ENCODE measurements at regions not wholly inside any gene's neighbourhood (a gene's known extent, or its start where the extent isn't known, plus 50 kb on each side); places are given as distances from the start of the nearest gene placed in this dataset.

GRCh38 chr13:72259528-72259927 is 392.5 kb upstream of the DACH1 start:
- no peak for DNase-seq
- Histone ChIP-seq H3K23ac (ENCODE audit: low read length) (no peak overlapping the region), H3K14ac (ENCODE audit: low read length) (no peak overlapping the region), H3K36me3 (ENCODE audit: control insufficient read depth in 1 of 2, insufficient read depth in 2 of 2, low read length in 2 of 2) (no peaks in the 10 kb centered on the region), H4K91ac (ENCODE audit: low read depth, low read length) (no peak overlapping the region), H3K4me1 (ENCODE audit: control insufficient read depth in 1 of 2, insufficient read depth in 2 of 2, low read length in 2 of 2) (no peaks in the 10 kb centered on the region), H2BK5ac (ENCODE audit: low read depth, low read length, poor library complexity) (no peak overlapping the region), H4K12ac (ENCODE audit: low read depth, low read length) (no peak overlapping the region), H2BK12ac (ENCODE audit: low read length) (no peak overlapping the region), H3K4me3 (ENCODE audit: low read depth, low read length) (no peak overlapping the region), H2AFZ (ENCODE audit: insufficient read depth, low read length, poor library complexity) (no peak overlapping the region), H3K4ac (ENCODE audit: low read depth, low read length) (no peak overlapping the region), H3K27ac (ENCODE audit: low read depth, low read length) (no peak overlapping the region), H3K4me2 (ENCODE audit: low read length) (no peak overlapping the region), H3K27me3 (ENCODE audit: insufficient read depth, low read length) (no peaks in the 10 kb centered on the region), H3K18ac (ENCODE audit: low read length) (no peak overlapping the region), H3K79me1 (ENCODE audit: low read length) (no peaks in the 10 kb centered on the region), H2AK5ac (ENCODE audit: low read length) (no peak overlapping the region), H3K9me3 (ENCODE audit: insufficient read depth, low read depth, low read length) (no peaks in the 10 kb centered on the region), H2BK120ac (ENCODE audit: insufficient read depth, low read length, poor library complexity) (no peak overlapping the region), H4K8ac (ENCODE audit: low read depth, low read length) (no peak overlapping the region), H3K79me2 (ENCODE audit: control insufficient read depth, insufficient read depth, low read length, poor library complexity) (no peaks in the 10 kb centered on the region), H3K9ac (ENCODE audit: low read length) (no peak overlapping the region)
- WGBS (ENCODE audit: extremely low coverage, insufficient coverage, insufficient read length), result no CpG with 5 or more reads among the region's 3 CpGs

- Histone ChIP-seq H3K36me3 (ENCODE audit: control insufficient read depth in 1 of 2, insufficient read depth in 2 of 2, low read length in 2 of 2) (no peaks in the 10 kb centered on the region), H4K91ac (ENCODE audit: low read depth, low read length) (no peak overlapping the region), H2BK120ac (ENCODE audit: insufficient read depth, low read length, poor library complexity) (no peak overlapping the region), H3K27me3 (ENCODE audit: insufficient read depth, low read length) (no peaks in the 10 kb centered on the region), H3K4me1 (ENCODE audit: control insufficient read depth in 1 of 2, insufficient read depth in 2 of 2, low read length in 2 of 2) (no peaks in the 10 kb centered on the region), H2BK5ac (ENCODE audit: low read depth, low read length, poor library complexity) (no peak overlapping the region), H3K4ac (ENCODE audit: low read depth, low read length) (no peak overlapping the region), H3K27ac (ENCODE audit: low read depth, low read length) (no peak overlapping the region), H3K4me2 (ENCODE audit: low read length) (no peak overlapping the region), H3K9me3 (ENCODE audit: insufficient read depth, low read depth, low read length) (no peaks in the 10 kb centered on the region), H3K9ac (ENCODE audit: low read length) (no peak overlapping the region), H4K12ac (ENCODE audit: low read depth, low read length) (no peak overlapping the region), H3K79me1 (ENCODE audit: low read length) (no peaks in the 10 kb centered on the region), H3K4me3 (ENCODE audit: low read depth, low read length) (no peak overlapping the region), H2AFZ (ENCODE audit: insufficient read depth, low read length, poor library complexity) (no peak overlapping the region), H3K18ac (ENCODE audit: low read length) (no peak overlapping the region), H2BK12ac (ENCODE audit: low read length) (no peak overlapping the region), H4K8ac (ENCODE audit: low read depth, low read length) (no peak overlapping the region), H3K14ac (ENCODE audit: low read length) (no peak overlapping the region), H3K23ac (ENCODE audit: low read length) (no peak overlapping the region), H2AK5ac (ENCODE audit: low read length) (no peak overlapping the region), H3K79me2 (ENCODE audit: control insufficient read depth, insufficient read depth, low read length, poor library complexity) (no peaks in the 10 kb centered on the region)
- WGBS (ENCODE audit: extremely low coverage, insufficient coverage, insufficient read length), result no CpG with 5 or more reads among the region's 7 CpGs
- no peak for DNase-seq
Measured at GRCh38 chr13:72258340-72258981, 391.5 kb upstream of the DACH1 start.

- Histone ChIP-seq H3K4me3 (ENCODE audit: low read depth, low read length) (no peak overlapping the region), H2AK5ac (ENCODE audit: low read length) (no peak overlapping the region), H3K4me1 (ENCODE audit: control insufficient read depth in 1 of 2, insufficient read depth in 2 of 2, low read length in 2 of 2) (no peaks in the 10 kb centered on the region), H2BK120ac (ENCODE audit: insufficient read depth, low read length, poor library complexity) (no peak overlapping the region), H3K4me2 (ENCODE audit: low read length) (no peak overlapping the region), H3K14ac (ENCODE audit: low read length) (no peak overlapping the region), H3K18ac (ENCODE audit: low read length) (no peak overlapping the region), H4K8ac (ENCODE audit: low read depth, low read length) (no peak overlapping the region), H3K27me3 (ENCODE audit: insufficient read depth, low read length) (no peaks in the 10 kb centered on the region), H3K9ac (ENCODE audit: low read length) (no peak overlapping the region), H4K12ac (ENCODE audit: low read depth, low read length) (no peak overlapping the region), H3K4ac (ENCODE audit: low read depth, low read length) (no peak overlapping the region), H4K91ac (ENCODE audit: low read depth, low read length) (no peak overlapping the region), H3K79me2 (ENCODE audit: control insufficient read depth, insufficient read depth, low read length, poor library complexity) (no peaks in the 10 kb centered on the region), H3K36me3 (ENCODE audit: control insufficient read depth in 1 of 2, insufficient read depth in 2 of 2, low read length in 2 of 2) (no peaks in the 10 kb centered on the region), H2BK5ac (ENCODE audit: low read depth, low read length, poor library complexity) (no peak overlapping the region), H2BK12ac (ENCODE audit: low read length) (no peak overlapping the region), H3K9me3 (ENCODE audit: insufficient read depth, low read depth, low read length) (no peaks in the 10 kb centered on the region), H2AFZ (ENCODE audit: insufficient read depth, low read length, poor library complexity) (no peak overlapping the region), H3K79me1 (ENCODE audit: low read length) (no peaks in the 10 kb centered on the region), H3K23ac (ENCODE audit: low read length) (no peak overlapping the region), H3K27ac (ENCODE audit: low read depth, low read length) (no peak overlapping the region)
- no CpG with 5 or more reads among the region's 7 CpGs for WGBS (ENCODE audit: extremely low coverage, insufficient coverage, insufficient read length)
- peak in 1 of 2 donors; percentile 12 for DNase-seq
Measured at GRCh38 chr13:72255908-72256307, 388.9 kb upstream of the DACH1 start.

GRCh38 chr13:72253754-72254153 is 386.8 kb upstream of the DACH1 start:
- no peak overlapping the region for H3K4me3 ChIP-seq (ENCODE audit: low read depth, low read length)
- H3K14ac ChIP-seq (ENCODE audit: low read length), result no peak overlapping the region
- H3K4me1 ChIP-seq (ENCODE audit: control insufficient read depth in 1 of 2, insufficient read depth in 2 of 2, low read length in 2 of 2), result no peaks in the 10 kb centered on the region
- H3K9ac ChIP-seq (ENCODE audit: low read length), result no peak overlapping the region
- H2BK12ac ChIP-seq (ENCODE audit: low read length), result no peak overlapping the region
- no peaks in the 10 kb centered on the region for H3K79me2 ChIP-seq (ENCODE audit: control insufficient read depth, insufficient read depth, low read length, poor library complexity)
- no peaks in the 10 kb centered on the region for H3K27me3 ChIP-seq (ENCODE audit: insufficient read depth, low read length)
- H4K12ac ChIP-seq (ENCODE audit: low read depth, low read length), result no peak overlapping the region
- no peak overlapping the region for H4K91ac ChIP-seq (ENCODE audit: low read depth, low read length)
- no peak overlapping the region for H3K27ac ChIP-seq (ENCODE audit: low read depth, low read length)
- no CpG with 5 or more reads among the region's 4 CpGs for WGBS (ENCODE audit: extremely low coverage, insufficient coverage, insufficient read length)
- no peak overlapping the region for H3K4ac ChIP-seq (ENCODE audit: low read depth, low read length)
- H2BK120ac ChIP-seq (ENCODE audit: insufficient read depth, low read length, poor library complexity), result no peak overlapping the region
- no peaks in the 10 kb centered on the region for H3K36me3 ChIP-seq (ENCODE audit: control insufficient read depth in 1 of 2, insufficient read depth in 2 of 2, low read length in 2 of 2)
- no peak overlapping the region for H2AFZ ChIP-seq (ENCODE audit: insufficient read depth, low read length, poor library complexity)
- H3K79me1 ChIP-seq (ENCODE audit: low read length), result no peaks in the 10 kb centered on the region
- H3K18ac ChIP-seq (ENCODE audit: low read length), result no peak overlapping the region
- no peak overlapping the region for H2AK5ac ChIP-seq (ENCODE audit: low read length)
- H2BK5ac ChIP-seq (ENCODE audit: low read depth, low read length, poor library complexity), result no peak overlapping the region
- no peak overlapping the region for H3K4me2 ChIP-seq (ENCODE audit: low read length)
- H3K23ac ChIP-seq (ENCODE audit: low read length), result no peak overlapping the region
- no peaks in the 10 kb centered on the region for H3K9me3 ChIP-seq (ENCODE audit: insufficient read depth, low read depth, low read length)
- H4K8ac ChIP-seq (ENCODE audit: low read depth, low read length), result no peak overlapping the region
- DNase-seq, result no peak
